Neuronal stem cell (in vitro differentiated cells): ENCODE measurements at regions not wholly inside any gene's neighbourhood (a gene's known extent, or its start where the extent isn't known, plus 50 kb on each side); places are given as distances from the start of the nearest gene placed in this dataset.

Experiments
- DNase-seq: peaks from one replicate; pipeline ENCODE4 v3.0.0-alpha.2; 2013; ENCODE audit warnings: low spot score
- H2AFZ ChIP-seq: one replicate; pipeline ENCODE4 v1.6.1; 2013; ENCODE audit warnings: mild to moderate bottlenecking, low read length, inconsistent platforms
- H2AK5ac ChIP-seq: 2 replicates; pipeline ENCODE4 v1.6.1; 2013; ENCODE audit warnings: low read depth, mild to moderate bottlenecking, inconsistent platforms, low read length, moderate library complexity, mixed read lengths
- H2BK120ac ChIP-seq: 2 replicates; pipeline ENCODE4 v1.6.1; 2013; ENCODE audit warnings: low read depth, mild to moderate bottlenecking, inconsistent platforms, low read length, moderate library complexity, mixed read lengths
- H2BK12ac ChIP-seq: one replicate; pipeline ENCODE4 v1.6.1; 2013; ENCODE audit warnings: low read length, inconsistent platforms
- H2BK15ac ChIP-seq: 2 replicates; pipeline ENCODE4 v1.6.1; 2013; ENCODE audit warnings: mild to moderate bottlenecking, low read length, inconsistent platforms, mixed read lengths
- H2BK5ac ChIP-seq: one replicate; pipeline ENCODE4 v1.6.1; 2013; ENCODE audit warnings: inconsistent platforms, mild to moderate bottlenecking, low read length, moderate library complexity
- H3K14ac ChIP-seq: one replicate; pipeline ENCODE4 v1.6.1; 2013; ENCODE audit warnings: low read length, inconsistent platforms
- H3K18ac ChIP-seq: 2 replicates; pipeline ENCODE4 v1.6.1; 2013; ENCODE audit warnings: low read length, inconsistent platforms
- H3K23ac ChIP-seq: 2 replicates; pipeline ENCODE4 v1.6.1; 2013; ENCODE audit warnings: low read depth, mild to moderate bottlenecking, mixed read lengths, low read length, inconsistent platforms; ENCODE audit not compliant: poor library complexity
- H3K27ac ChIP-seq: replicated peaks from 3 replicates; pipeline ENCODE4 v1.5.1; 2013; ENCODE audit warnings: low read length, inconsistent platforms
- H3K27me3 ChIP-seq, 3 experiments: 2 replicates each; pipeline ENCODE4 v1.6.1; 2013; ENCODE audit warnings: low read length in 3 of 3, mild to moderate bottlenecking in 2 of 3, inconsistent platforms in 1 of 3, low read depth in 1 of 3, mixed read lengths in 1 of 3, moderate library complexity in 1 of 3; ENCODE audit not compliant: control insufficient read depth in 3 of 3, insufficient read depth in 3 of 3
- H3K36me3 ChIP-seq, 2 donors: replicated peaks in 1 of 2; 2 replicates each; pipeline ENCODE4 v1.6.1; 2013; ENCODE audit warnings: low read length in 2 of 2; ENCODE audit not compliant: control insufficient read depth in 2 of 2, insufficient read depth in 2 of 2
- H3K4ac ChIP-seq: 2 replicates; pipeline ENCODE4 v1.6.1; 2013; ENCODE audit warnings: inconsistent platforms, mild to moderate bottlenecking, low read length, moderate library complexity
- H3K4me1 ChIP-seq, 2 donors: 1 replicate in 1 of 2; 2 replicates in 1 of 2; pipeline ENCODE4 v1.6.1; 2013; ENCODE audit warnings: low read length in 2 of 2, low read depth in 1 of 2; ENCODE audit not compliant: control insufficient read depth in 2 of 2, insufficient read depth in 1 of 2
- H3K4me2 ChIP-seq: one replicate; pipeline ENCODE4 v1.6.1; 2013; ENCODE audit warnings: mild to moderate bottlenecking, low read length, inconsistent platforms; ENCODE audit not compliant: insufficient read depth, poor library complexity, severe bottlenecking
- H3K4me3 ChIP-seq, 2 donors: 2 replicates each; pipeline ENCODE4 v1.5.1; 2013; ENCODE audit warnings: low read length in 2 of 2, mild to moderate bottlenecking in 2 of 2, inconsistent platforms in 1 of 2, moderate library complexity in 1 of 2
- H3K79me1 ChIP-seq: one replicate; pipeline ENCODE4 v1.6.1; 2013; ENCODE audit warnings: low read depth, mild to moderate bottlenecking, inconsistent platforms, low read length, moderate library complexity
- H3K9ac ChIP-seq: one replicate; pipeline ENCODE4 v1.6.1; 2013; ENCODE audit warnings: mild to moderate bottlenecking, low read depth, low read length, inconsistent platforms; ENCODE audit not compliant: poor library complexity
- H3K9me3 ChIP-seq, 2 donors: replicated peaks in 1 of 2; 2 replicates each; pipeline versions ENCODE3 to v1.6.1; 2013; ENCODE audit warnings: low read length in 2 of 2, mild to moderate bottlenecking in 2 of 2, inconsistent platforms in 1 of 2, low read depth in 1 of 2, mixed read lengths in 1 of 2, moderate library complexity in 1 of 2; ENCODE audit not compliant: control insufficient read depth in 2 of 2, insufficient read depth in 1 of 2
- H4K8ac ChIP-seq: one replicate; pipeline ENCODE4 v1.6.1; 2013; ENCODE audit warnings: low read depth, mild to moderate bottlenecking, inconsistent platforms, low read length, moderate library complexity
- H4K91ac ChIP-seq: one replicate; pipeline ENCODE4 v1.6.1; 2013; ENCODE audit warnings: low read length, low read depth, mild to moderate bottlenecking, inconsistent platforms; ENCODE audit not compliant: poor library complexity
- WGBS, 2 donors: extraction: QIAGEN DNeasy Blood & Tissue Kit; methylation state at CpG; one replicate each; pipeline ENCODE4 v1.1.7; 2013; ENCODE audit warnings: missing lambda C conversion rate in 2 of 2, mixed read lengths in 1 of 2; ENCODE audit not compliant: insufficient read length in 2 of 2, insufficient replicate concordance in 1 of 2; ENCODE audit errors: extremely low coverage in 2 of 2; 5-methylcytosine and 5-hydroxymethylcytosine counted together

GRCh38 chr4:59122626-59123025, 2012.4 kb upstream of the IGFBP7 start:
- H3K27me3 ChIP-seq: no peaks in the 10 kb centered on the region
- no peaks in the 10 kb centered on the region for H3K36me3 ChIP-seq
- no peak overlapping the region for H2BK15ac ChIP-seq
- H2AFZ ChIP-seq: no peak overlapping the region
- no peak overlapping the region for H4K91ac ChIP-seq
- no peak overlapping the region for H3K9ac ChIP-seq
- H3K4me3 ChIP-seq: no peak overlapping the region
- no peak overlapping the region for H3K4ac ChIP-seq
- no peaks in the 10 kb centered on the region for H3K79me1 ChIP-seq
- H2BK5ac ChIP-seq: no peak overlapping the region
- no peak overlapping the region for H3K18ac ChIP-seq
- H2BK12ac ChIP-seq: no peak overlapping the region
- no peak overlapping the region for H3K14ac ChIP-seq
- no peak overlapping the region for H3K4me2 ChIP-seq
- H3K23ac ChIP-seq: no peak overlapping the region
- H4K8ac ChIP-seq: no peak overlapping the region
- H2AK5ac ChIP-seq: no peak overlapping the region
- DNase-seq: no peak
- no peaks in the 10 kb centered on the region for H3K4me1 ChIP-seq
- H2BK120ac ChIP-seq: no peak overlapping the region
- no CpG with 5 or more reads among the region's 2 CpGs for WGBS, 2 donors
- H3K9me3 ChIP-seq: no peaks in the 10 kb centered on the region
- no peak overlapping the region for H3K27ac ChIP-seq

DNA sequence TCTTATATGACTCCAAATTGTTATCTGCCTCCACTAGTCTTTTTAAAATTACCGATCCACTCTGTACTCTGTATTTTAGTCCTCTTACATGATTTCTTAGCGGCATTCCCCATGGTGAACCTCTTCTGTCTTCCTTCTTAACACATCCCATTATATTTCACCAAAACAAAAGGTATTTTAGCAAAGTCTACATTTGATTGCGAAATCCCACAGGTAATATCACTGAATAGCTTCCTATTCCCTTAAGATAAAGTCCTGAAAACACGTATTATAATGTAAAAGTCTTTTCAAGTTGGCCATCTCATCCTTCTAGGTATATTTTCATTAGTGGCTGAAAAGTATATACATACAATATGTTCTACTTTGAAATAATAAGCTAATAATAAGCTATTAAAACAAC, 2016.0 kb upstream of the IGFBP7 start:
- H3K36me3 ChIP-seq: no peaks in the 10 kb centered on the region
- no peak overlapping the region for H3K27ac ChIP-seq
- H3K4me3 ChIP-seq: no peak overlapping the region
- H3K4ac ChIP-seq: no peak overlapping the region
- no peak overlapping the region for H2BK120ac ChIP-seq
- no peak overlapping the region for H2AK5ac ChIP-seq
- H3K4me1 ChIP-seq: no peaks in the 10 kb centered on the region
- H3K14ac ChIP-seq: no peak overlapping the region
- H3K27me3 ChIP-seq: no peaks in the 10 kb centered on the region
- no peak overlapping the region for H2BK12ac ChIP-seq
- H2BK5ac ChIP-seq: no peak overlapping the region
- no peak overlapping the region for H2BK15ac ChIP-seq
- H3K18ac ChIP-seq: no peak overlapping the region
- no peaks in the 10 kb centered on the region for H3K79me1 ChIP-seq
- H3K23ac ChIP-seq: no peak overlapping the region
- no peak overlapping the region for H2AFZ ChIP-seq
- H3K4me2 ChIP-seq: no peak overlapping the region
- no peak overlapping the region for H4K91ac ChIP-seq
- WGBS, 2 donors: no CpG with 5 or more reads among the region's 4 CpGs
- no peaks in the 10 kb centered on the region for H3K9me3 ChIP-seq
- no peak for DNase-seq
- no peak overlapping the region for H4K8ac ChIP-seq
- H3K9ac ChIP-seq: no peak overlapping the region

- H4K8ac ChIP-seq: no peak overlapping the region
- WGBS, 2 donors: no CpG with 5 or more reads among the region's 5 CpGs
- H4K91ac ChIP-seq: no peak overlapping the region
- H3K4me1 ChIP-seq: no peaks in the 10 kb centered on the region
- no peak overlapping the region for H2BK120ac ChIP-seq
- no peak overlapping the region for H2BK5ac ChIP-seq
- H2BK12ac ChIP-seq: no peak overlapping the region
- no peaks in the 10 kb centered on the region for H3K36me3 ChIP-seq
- no peak overlapping the region for H3K4me2 ChIP-seq
- H3K4me3 ChIP-seq: no peak overlapping the region
- H2AFZ ChIP-seq: no peak overlapping the region
- no peak overlapping the region for H3K23ac ChIP-seq
- no peak overlapping the region for H3K27ac ChIP-seq
- H3K27me3 ChIP-seq: no peaks in the 10 kb centered on the region
- no peak overlapping the region for H3K4ac ChIP-seq
- H2AK5ac ChIP-seq: no peak overlapping the region
- DNase-seq: no peak
- H3K18ac ChIP-seq: no peak overlapping the region
- H3K14ac ChIP-seq: no peak overlapping the region
- no peak overlapping the region for H3K9ac ChIP-seq
- H2BK15ac ChIP-seq: no peak overlapping the region
- no peaks in the 10 kb centered on the region for H3K79me1 ChIP-seq
- no peaks in the 10 kb centered on the region for H3K9me3 ChIP-seq
Observed at GRCh38 chr4:59127006-59127405, 2016.8 kb upstream of the IGFBP7 start.

DNA sequence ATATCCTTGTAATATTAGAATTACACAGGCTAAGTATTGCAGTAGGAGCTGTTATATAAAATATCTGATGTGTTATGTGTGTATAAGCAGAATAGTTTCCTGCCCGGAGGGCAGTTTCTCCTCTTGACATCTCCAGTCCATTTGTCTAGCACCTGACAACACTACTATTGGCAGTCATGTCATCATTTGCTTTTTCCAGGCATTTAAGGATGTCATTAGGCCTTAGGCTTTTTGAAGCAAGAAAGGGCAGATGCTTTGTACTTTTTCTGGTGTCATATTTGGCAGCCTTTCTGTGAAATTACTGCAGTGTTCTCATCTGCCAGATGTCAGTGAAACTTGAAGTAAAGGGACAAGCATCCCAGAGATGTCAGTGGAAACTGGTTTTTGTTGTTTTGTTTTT, 2017.6 kb upstream of the IGFBP7 start:
- no peaks in the 10 kb centered on the region for H3K79me1 ChIP-seq
- no peak overlapping the region for H2AK5ac ChIP-seq
- H3K4me3 ChIP-seq: no peak overlapping the region
- H3K27ac ChIP-seq: no peak overlapping the region
- H3K23ac ChIP-seq: no peak overlapping the region
- no peaks in the 10 kb centered on the region for H3K36me3 ChIP-seq
- H2BK15ac ChIP-seq: no peak overlapping the region
- H3K14ac ChIP-seq: no peak overlapping the region
- WGBS, 2 donors: no CpG with 5 or more reads among the region's 1 CpG
- H3K27me3 ChIP-seq: no peaks in the 10 kb centered on the region
- no peak overlapping the region for H2BK120ac ChIP-seq
- H2AFZ ChIP-seq: no peak overlapping the region
- H2BK5ac ChIP-seq: no peak overlapping the region
- H3K4me2 ChIP-seq: no peak overlapping the region
- no peak overlapping the region for H2BK12ac ChIP-seq
- no peak for DNase-seq
- no peak overlapping the region for H3K4ac ChIP-seq
- no peak overlapping the region for H3K18ac ChIP-seq
- H3K9me3 ChIP-seq: no peaks in the 10 kb centered on the region
- no peak overlapping the region for H4K8ac ChIP-seq
- H4K91ac ChIP-seq: no peak overlapping the region
- H3K4me1 ChIP-seq: no peaks in the 10 kb centered on the region
- no peak overlapping the region for H3K9ac ChIP-seq
